ENCODE measurements at regions not wholly inside any gene's neighbourhood (a gene's known extent, or its start where the extent isn't known, plus 50 kb on each side); places are given as distances from the start of the nearest gene placed in this dataset.

DNA sequence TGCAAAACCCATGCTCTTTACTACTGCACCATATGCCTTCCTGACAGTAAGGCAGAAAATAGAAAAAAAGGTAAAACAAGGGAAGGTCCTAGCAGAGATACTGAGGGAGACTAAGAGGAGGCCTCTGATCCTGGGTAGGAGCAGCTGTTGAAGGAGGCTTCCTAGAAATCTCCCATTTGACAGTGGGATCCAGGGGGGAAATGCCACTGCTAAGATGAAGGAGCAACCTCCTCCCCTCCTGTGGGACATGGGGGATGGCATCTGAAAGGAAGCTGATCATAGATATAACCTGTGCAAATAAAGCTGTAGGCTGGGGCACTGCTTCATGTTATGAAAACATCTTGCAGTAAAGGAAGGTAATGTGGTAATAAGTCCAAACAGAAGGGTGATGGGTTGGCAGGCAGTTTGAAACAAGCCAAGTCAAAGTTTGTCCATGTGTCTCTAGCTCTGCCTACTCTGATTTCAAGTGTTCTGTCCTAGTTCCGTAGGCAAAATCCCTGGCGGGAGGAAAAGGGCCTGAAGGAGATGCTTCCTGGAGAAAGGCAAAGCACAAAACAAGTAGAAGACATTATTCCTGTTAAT is 86.7 kb upstream of the EED start:
- 74% methylated on average over 2 of the region's 2 CpGs for WGBS
- TF ChIP-seq CTCF (IDR thresholded peaks at IDR 0.05) (no peak), POLR2AphosphoS5 (IDR thresholded peaks at IDR 0.05) (no peak), EP300 (IDR thresholded peaks at IDR 0.05) (no peak), POLR2A (IDR thresholded peaks at IDR 0.05) (no peak)
- no peak overlapping the region for H3K27ac ChIP-seq
- no peaks in the 10 kb centered on the region for H3K36me3 ChIP-seq
- no peaks in the 10 kb centered on the region for H3K9me3 ChIP-seq
- no peaks in the 10 kb centered on the region for H3K27me3 ChIP-seq
- peaks cover 30% of the 10 kb centered on the region for H3K4me1 ChIP-seq
- no peak for DNase-seq (ENCODE audit: low spot score in 2 of 2)
- no peak overlapping the region for H3K4me3 ChIP-seq

- no peaks in the 10 kb centered on the region for H3K9me3 ChIP-seq
- no peak for DNase-seq (ENCODE audit: low spot score in 2 of 2)
- TF ChIP-seq CTCF (IDR thresholded peaks at IDR 0.05) (no peak), EP300 (IDR thresholded peaks at IDR 0.05) (no peak), POLR2A (IDR thresholded peaks at IDR 0.05) (no peak), POLR2AphosphoS5 (IDR thresholded peaks at IDR 0.05) (no peak)
- no peak overlapping the region for H3K27ac ChIP-seq
- H3K36me3 ChIP-seq, result no peaks in the 10 kb centered on the region
- H3K4me3 ChIP-seq, result no peak overlapping the region
- H3K27me3 ChIP-seq, result no peaks in the 10 kb centered on the region
- 79% methylated on average over 3 of the region's 3 CpGs for WGBS
- peaks cover 31% of the 10 kb centered on the region for H3K4me1 ChIP-seq
These were observed 87.6 kb upstream of the PICALM start for GRCh38 chr11:86156397-86156955.

- H3K9me3 ChIP-seq, result no peaks in the 10 kb centered on the region
- TF ChIP-seq POLR2A (IDR thresholded peaks at IDR 0.05) (no peak), CTCF (IDR thresholded peaks at IDR 0.05) (no peak), POLR2AphosphoS5 (IDR thresholded peaks at IDR 0.05) (no peak), EP300 (IDR thresholded peaks at IDR 0.05) (no peak)
- H3K4me1 ChIP-seq, result peaks cover 33% of the 10 kb centered on the region
- H3K4me3 ChIP-seq, result no peak overlapping the region
- 59% methylated on average over 7 of the region's 7 CpGs for whole genome bisulfite sequencing
- H3K27ac ChIP-seq, result no peak overlapping the region
- DNase-seq (ENCODE audit: low spot score in 2 of 2), result no peak
- H3K36me3 ChIP-seq, result no peaks in the 10 kb centered on the region
- H3K27me3 ChIP-seq, result no peaks in the 10 kb centered on the region
These were observed 86.4 kb upstream of the PICALM start for GRCh38 chr11:86155200-86155844.

DNA sequence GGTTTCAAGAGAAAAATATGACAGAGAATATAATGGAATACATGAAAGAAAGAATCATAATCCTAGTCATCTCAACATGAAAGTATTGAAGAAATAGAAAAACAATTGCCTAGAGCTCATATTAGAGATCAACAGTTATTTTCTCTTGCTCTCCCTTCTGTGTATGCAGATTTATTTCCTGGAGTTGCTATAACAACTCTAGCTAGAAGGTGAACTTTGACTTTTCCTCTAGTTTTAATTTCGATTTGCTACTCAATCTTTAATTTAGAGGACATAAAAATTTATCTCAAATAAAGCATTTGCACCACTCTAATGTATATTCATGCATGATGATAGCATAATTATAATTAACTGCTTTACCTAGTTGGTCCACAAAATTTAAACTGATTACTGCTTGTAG is 84.6 kb upstream of the PICALM start:
- H3K27me3 ChIP-seq, result no peaks in the 10 kb centered on the region
- H3K4me1 ChIP-seq, result peaks cover 33% of the 10 kb centered on the region
- no peak overlapping the region for H3K4me3 ChIP-seq
- no peak overlapping the region for H3K27ac ChIP-seq
- no peaks in the 10 kb centered on the region for H3K36me3 ChIP-seq
- no peak for DNase-seq (ENCODE audit: low spot score in 2 of 2)
- WGBS, result 42% methylated on average over 1 of the region's 1 CpG
- TF ChIP-seq CTCF (IDR thresholded peaks at IDR 0.05) (no peak), EP300 (IDR thresholded peaks at IDR 0.05) (no peak), POLR2AphosphoS5 (IDR thresholded peaks at IDR 0.05) (no peak), POLR2A (IDR thresholded peaks at IDR 0.05) (no peak)
- H3K9me3 ChIP-seq, result no peaks in the 10 kb centered on the region

- H3K4me1 ChIP-seq, result peaks cover 33% of the 10 kb centered on the region
These were observed 84.0 kb upstream of the PICALM start for GRCh38 chr11:86152901-86153300.

More at GRCh38 chr11:86152901-86153300, 84.0 kb upstream of the PICALM start:
- DNase-seq (ENCODE audit: low spot score in 2 of 2), result no peak
- Histone ChIP-seq H3K4me3 (no peak overlapping the region), H3K36me3 (no peaks in the 10 kb centered on the region), H3K9me3 (no peaks in the 10 kb centered on the region), H3K27me3 (no peaks in the 10 kb centered on the region), H3K27ac (no peak overlapping the region)
- no peak for TF ChIP-seq EP300 (IDR thresholded peaks at IDR 0.05)
- TF ChIP-seq POLR2AphosphoS5 (IDR thresholded peaks at IDR 0.05), result no peak
- no peak for TF ChIP-seq POLR2A (IDR thresholded peaks at IDR 0.05)
- no peak for TF ChIP-seq CTCF (IDR thresholded peaks at IDR 0.05)
- WGBS, result 80% methylated on average over 2 of the region's 2 CpGs

Measured in suprapubic skin (tissue), 4 donors.